DMS79 treated with DMSO at 0.1 percent for 48 hours (cell line): ENCODE measurements at regions not wholly inside any gene's neighbourhood (a gene's known extent, or its start where the extent isn't known, plus 50 kb on each side); places are given as distances from the start of the nearest gene placed in this dataset.

Experiments used
- DNase-seq: peaks from one replicate; lab custom pipeline; 2025; lab: John Stamatoyannopoulos, UW

GRCh38 chr4:36394352-36394903 is 113.0 kb downstream of the DTHD1 start:
- no peak for DNase-seq

GRCh38 chr4:36399762-36400353 is 118.4 kb downstream of the DTHD1 start:
- DNase-seq: no peak

- DNase-seq: no peak
These were observed 120.8 kb downstream of the DTHD1 start for GRCh38 chr4:36402008-36402758.

- no peak for DNase-seq
These were observed 129.9 kb downstream of the DTHD1 start for GRCh38 chr4:36411338-36411737.

GRCh38 chr4:36414248-36414647 is 132.8 kb downstream of the DTHD1 start:
- DNase-seq: no peak

- no peak for DNase-seq
These were observed 135.7 kb downstream of the DTHD1 start for GRCh38 chr4:36417146-36417545.

GRCh38 chr4:36420111-36420679 is 138.8 kb downstream of the DTHD1 start:
- no peak for DNase-seq

- no peak for DNase-seq
These were observed 141.2 kb downstream of the DTHD1 start for GRCh38 chr4:36422607-36423006.

GRCh38 chr4:36426741-36427140 is 145.3 kb downstream of the DTHD1 start:
- no peak for DNase-seq

GRCh38 chr4:36427696-36428095 is 146.3 kb downstream of the DTHD1 start:
- no peak for DNase-seq

GRCh38 chr4:36432586-36432985 is 151.2 kb downstream of the DTHD1 start:
- DNase-seq: no peak

GRCh38 chr4:36439556-36439955 is 158.1 kb downstream of the DTHD1 start:
- no peak for DNase-seq

GRCh38 chr4:36445480-36445879 is 164.1 kb downstream of the DTHD1 start:
- DNase-seq: no peak

- DNase-seq: no peak
These were observed 164.9 kb downstream of the DTHD1 start for GRCh38 chr4:36446275-36446674.

- DNase-seq: no peak
These were observed 179.9 kb downstream of the DTHD1 start for GRCh38 chr4:36461344-36461743.

GRCh38 chr4:36467670-36468069 is 186.3 kb downstream of the DTHD1 start:
- no peak for DNase-seq

GRCh38 chr4:36471903-36472302 is 190.5 kb downstream of the DTHD1 start:
- DNase-seq: no peak

GRCh38 chr4:36476135-36476534 is 194.7 kb downstream of the DTHD1 start:
- no peak for DNase-seq

GRCh38 chr4:36477861-36478260 is 196.4 kb downstream of the DTHD1 start:
- DNase-seq: no peak

- no peak for DNase-seq
These were observed 204.5 kb downstream of the DTHD1 start for GRCh38 chr4:36485885-36486284.

GRCh38 chr4:36489798-36490197 is 208.4 kb downstream of the DTHD1 start:
- no peak for DNase-seq

GRCh38 chr4:36492041-36492440 is 210.6 kb downstream of the DTHD1 start:
- no peak for DNase-seq

- DNase-seq: no peak
These were observed 211.2 kb downstream of the DTHD1 start for GRCh38 chr4:36492590-36492989.
